ENCODE measurements at regions not wholly inside any gene's neighbourhood (a gene's known extent, or its start where the extent isn't known, plus 50 kb on each side); places are given as distances from the start of the nearest gene placed in this dataset.

DNA sequence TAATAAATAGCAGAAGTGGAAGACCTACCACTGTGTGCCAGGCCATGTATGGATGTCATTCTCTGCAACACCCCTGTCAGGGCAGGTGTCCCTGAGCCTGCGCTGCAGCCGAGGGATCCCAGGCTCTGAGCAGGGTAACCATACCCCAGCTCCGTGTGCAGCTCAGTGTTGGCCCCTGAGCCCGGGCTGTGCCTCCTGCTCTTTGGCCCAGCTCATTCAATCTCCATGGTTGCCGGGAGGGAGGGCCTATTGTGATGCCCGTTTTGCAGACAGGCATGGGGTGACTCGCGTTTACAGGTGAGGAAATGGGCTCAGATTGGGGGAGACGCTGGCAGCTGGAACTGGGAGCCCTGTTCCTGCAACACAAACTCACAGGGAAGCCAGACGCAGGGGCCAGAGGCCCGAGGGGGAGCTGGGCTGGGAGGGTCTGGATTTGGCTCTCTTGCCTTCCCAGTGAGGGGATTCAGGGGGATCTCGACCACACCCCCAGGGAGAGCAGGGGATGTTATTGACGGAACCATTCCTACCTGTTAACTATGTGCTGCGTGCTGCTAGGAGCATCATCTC lies 190.5 kb downstream of the IRF8 start:
- Histone ChIP-seq H3F3A (ENCODE audit: control insufficient read depth, insufficient read depth) (no peaks in the 10 kb centered on the region), H3K36me3 (ENCODE audit: control insufficient read depth, low read length) (no peaks in the 10 kb centered on the region), H3K4me1 (ENCODE audit: control insufficient read depth, low read length) (no peaks in the 10 kb centered on the region), H3K4me3 (ENCODE audit: low read length) (no peak overlapping the region), H4K20me1 (ENCODE audit: control insufficient read depth, insufficient read depth, low read depth, low read length) (no peaks in the 10 kb centered on the region), H3K27me3 (ENCODE audit: control insufficient read depth, low read length) (no peaks in the 10 kb centered on the region), H3K9me3 (ENCODE audit: control insufficient read depth, insufficient read depth, low read length) (no peaks in the 10 kb centered on the region), H3K79me2 (ENCODE audit: control insufficient read depth, low read length) (no peaks in the 10 kb centered on the region), H3K27ac (ENCODE audit: low read depth, low read length) (no peak overlapping the region), H3K4me2 (ENCODE audit: low read length) (no peak overlapping the region), H3K9me2 (replicated peaks; ENCODE audit: control insufficient read depth, low read length) (no peaks in the 10 kb centered on the region)
- no peak for TF ChIP-seq EZH2phosphoT487 (IDR thresholded peaks at IDR 0.05; ENCODE audit: borderline replicate concordance, low read length)
- TF ChIP-seq, protein P1, sequence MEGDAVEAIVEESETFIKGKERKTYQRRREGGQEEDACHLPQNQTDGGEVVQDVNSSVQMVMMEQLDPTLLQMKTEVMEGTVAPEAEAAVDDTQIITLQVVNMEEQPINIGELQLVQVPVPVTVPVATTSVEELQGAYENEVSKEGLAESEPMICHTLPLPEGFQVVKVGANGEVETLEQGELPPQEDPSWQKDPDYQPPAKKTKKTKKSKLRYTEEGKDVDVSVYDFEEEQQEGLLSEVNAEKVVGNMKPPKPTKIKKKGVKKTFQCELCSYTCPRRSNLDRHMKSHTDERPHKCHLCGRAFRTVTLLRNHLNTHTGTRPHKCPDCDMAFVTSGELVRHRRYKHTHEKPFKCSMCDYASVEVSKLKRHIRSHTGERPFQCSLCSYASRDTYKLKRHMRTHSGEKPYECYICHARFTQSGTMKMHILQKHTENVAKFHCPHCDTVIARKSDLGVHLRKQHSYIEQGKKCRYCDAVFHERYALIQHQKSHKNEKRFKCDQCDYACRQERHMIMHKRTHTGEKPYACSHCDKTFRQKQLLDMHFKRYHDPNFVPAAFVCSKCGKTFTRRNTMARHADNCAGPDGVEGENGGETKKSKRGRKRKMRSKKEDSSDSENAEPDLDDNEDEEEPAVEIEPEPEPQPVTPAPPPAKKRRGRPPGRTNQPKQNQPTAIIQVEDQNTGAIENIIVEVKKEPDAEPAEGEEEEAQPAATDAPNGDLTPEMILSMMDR (IDR thresholded peaks at IDR 0.05; ENCODE audit: low read depth, low read length, poor library complexity, severe bottlenecking) = no peak

DNA sequence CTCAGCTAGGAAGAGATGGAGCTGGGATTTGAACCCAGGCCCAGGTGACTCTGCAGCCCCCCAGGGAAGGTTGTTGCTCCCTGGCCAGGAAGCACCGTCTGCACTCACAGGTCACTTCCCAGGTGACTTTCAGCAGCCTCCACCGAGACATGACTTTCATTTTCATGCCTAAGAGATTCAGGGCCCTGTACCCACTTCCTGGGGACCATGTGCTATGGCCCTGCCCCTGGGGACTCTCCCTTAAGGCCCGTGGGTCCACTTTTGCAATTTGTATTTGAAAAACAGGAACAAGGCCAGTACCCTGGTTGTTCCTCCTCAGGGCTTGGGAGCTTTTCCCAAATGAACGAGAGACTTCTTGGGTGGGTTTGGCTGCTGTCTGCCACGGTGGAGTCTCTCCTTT lies 191.0 kb downstream of the IRF8 start:
- no peaks in the 10 kb centered on the region for H3K4me1 ChIP-seq (ENCODE audit: control insufficient read depth, low read length)
- TF ChIP-seq EZH2phosphoT487 (IDR thresholded peaks at IDR 0.05; ENCODE audit: borderline replicate concordance, low read length) = no peak
- TF ChIP-seq, protein P1 (IDR thresholded peaks at IDR 0.05; ENCODE audit: low read depth, low read length, poor library complexity, severe bottlenecking) = no peak
- no peaks in the 10 kb centered on the region for H3K9me3 ChIP-seq (ENCODE audit: control insufficient read depth, insufficient read depth, low read length)
- no peak overlapping the region for H3K27ac ChIP-seq (ENCODE audit: low read depth, low read length)
- no peaks in the 10 kb centered on the region for H4K20me1 ChIP-seq (ENCODE audit: control insufficient read depth, insufficient read depth, low read depth, low read length)
- no peaks in the 10 kb centered on the region for H3K27me3 ChIP-seq (ENCODE audit: control insufficient read depth, low read length)
- H3F3A ChIP-seq (ENCODE audit: control insufficient read depth, insufficient read depth) = no peaks in the 10 kb centered on the region
- H3K4me3 ChIP-seq (ENCODE audit: low read length) = no peak overlapping the region
- H3K36me3 ChIP-seq (ENCODE audit: control insufficient read depth, low read length) = no peaks in the 10 kb centered on the region
- no peaks in the 10 kb centered on the region for H3K9me2 ChIP-seq (replicated peaks; ENCODE audit: control insufficient read depth, low read length)
- no peaks in the 10 kb centered on the region for H3K79me2 ChIP-seq (ENCODE audit: control insufficient read depth, low read length)
- H3K4me2 ChIP-seq (ENCODE audit: low read length) = no peak overlapping the region

DNA sequence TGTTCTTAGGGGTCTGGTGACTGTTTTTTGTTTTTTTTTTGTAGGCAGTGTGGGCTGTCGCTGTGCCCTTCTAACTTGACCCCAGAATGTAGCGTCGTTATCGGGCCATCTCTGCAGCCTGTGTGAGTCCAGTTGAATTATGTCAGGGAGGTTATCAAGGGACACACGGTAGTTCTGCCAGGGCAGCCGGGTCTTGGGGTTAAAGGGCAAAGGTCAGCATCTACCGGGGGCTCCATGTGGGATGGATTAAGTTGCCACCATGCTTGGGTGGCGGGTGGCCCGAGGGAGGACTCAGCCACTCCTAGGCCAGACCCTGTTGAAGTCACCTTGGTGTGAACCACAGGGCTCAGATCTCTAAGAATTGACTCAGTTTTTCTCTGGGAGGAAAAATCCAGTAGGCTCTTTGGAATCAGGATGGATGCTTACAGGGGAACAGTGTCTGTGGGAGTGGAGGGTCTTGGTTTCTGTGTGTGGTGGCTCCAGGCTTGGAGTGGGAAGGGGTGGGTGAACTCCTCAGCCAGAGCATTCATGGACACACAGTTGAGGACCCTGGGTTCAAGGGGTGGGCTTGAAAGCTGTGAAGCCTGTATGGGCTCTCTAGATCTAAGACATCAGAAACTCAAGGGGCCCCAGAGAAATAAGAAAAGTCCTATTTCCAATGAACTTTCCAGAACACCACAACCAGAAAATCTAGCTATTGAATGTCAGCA lies 191.7 kb downstream of the IRF8 start:
- Histone ChIP-seq H3K9me3 (ENCODE audit: control insufficient read depth, insufficient read depth, low read length) (no peaks in the 10 kb centered on the region), H3K79me2 (ENCODE audit: control insufficient read depth, low read length) (no peaks in the 10 kb centered on the region), H4K20me1 (ENCODE audit: control insufficient read depth, insufficient read depth, low read depth, low read length) (no peaks in the 10 kb centered on the region), H3K27me3 (ENCODE audit: control insufficient read depth, low read length) (no peaks in the 10 kb centered on the region), H3K4me2 (ENCODE audit: low read length) (no peak overlapping the region), H3K9me2 (replicated peaks; ENCODE audit: control insufficient read depth, low read length) (no peaks in the 10 kb centered on the region), H3K4me3 (ENCODE audit: low read length) (no peak overlapping the region), H3K36me3 (ENCODE audit: control insufficient read depth, low read length) (no peaks in the 10 kb centered on the region), H3K4me1 (ENCODE audit: control insufficient read depth, low read length) (no peaks in the 10 kb centered on the region), H3K27ac (ENCODE audit: low read depth, low read length) (no peak overlapping the region), H3F3A (ENCODE audit: control insufficient read depth, insufficient read depth) (no peaks in the 10 kb centered on the region)
- TF ChIP-seq EZH2phosphoT487 (IDR thresholded peaks at IDR 0.05; ENCODE audit: borderline replicate concordance, low read length) = no peak
- TF ChIP-seq, protein P1 (IDR thresholded peaks at IDR 0.05; ENCODE audit: low read depth, low read length, poor library complexity, severe bottlenecking) = no peak

All from DOHH2 (cell line).